WTC11 (cell line): ENCODE measurements at regions not wholly inside any gene's neighbourhood (a gene's known extent, or its start where the extent isn't known, plus 50 kb on each side); places are given as distances from the start of the nearest gene placed in this dataset.

ENCODE experiments used
- ATAC-seq: fragments of 200-7000 bp; cut with Tn5 transposase; 2 replicates; pipeline ENCODE4 v1.10.0; 2021; ENCODE audit warnings: mild to moderate bottlenecking, moderate library complexity
- CTCF ChIA-PET: fragments of 300-600 bp; sonication (Branson Sonifier 250); formaldehyde crosslinking; loops from one replicate; lab custom pipeline; 2021; ENCODE audit warnings: antibody characterized with exemption; lab: Charles Lee
- POLR2A ChIA-PET: fragments of 350-600 bp; sonication (Branson Sonifier 250); formaldehyde crosslinking; loops from one replicate; lab custom pipeline; 2021; ENCODE audit warnings: antibody characterized with exemption; lab: Charles Lee
- DNase-seq: peaks from one replicate; pipeline ENCODE4 v3.0.0; 2021; ENCODE audit warnings: low spot score
- H3K27ac Mint-ChIP-seq: 2 replicates; pipeline ENCODE4 v1.8.0; 2021; ENCODE audit warnings: mixed read lengths
- H3K27me3 Mint-ChIP-seq: 2 replicates; pipeline ENCODE4 v1.8.0; 2021; ENCODE audit warnings: low read depth, mild to moderate bottlenecking, moderate library complexity, mixed read lengths
- H3K36me3 Mint-ChIP-seq: 2 replicates; pipeline ENCODE4 v1.8.0; 2021; ENCODE audit warnings: mixed read lengths
- H3K4me1 Mint-ChIP-seq: 2 replicates; pipeline ENCODE4 v1.8.0; 2022; ENCODE audit warnings: mixed read lengths
- H3K4me3 Mint-ChIP-seq: 2 replicates; pipeline ENCODE4 v1.8.0; 2021; ENCODE audit warnings: mild to moderate bottlenecking, moderate library complexity, mixed read lengths
- H3K9me3 Mint-ChIP-seq: 2 replicates; pipeline ENCODE4 v1.8.0; 2021; ENCODE audit warnings: mixed read lengths
- CREM ChIP-seq: sonication (generic); formaldehyde crosslinking; IDR thresholded peaks from 2 replicates; pipeline ENCODE4 v1.8.1; 2022; ENCODE audit warnings: mild to moderate bottlenecking, missing genetic modification reagents, moderate library complexity
- FOXJ3 ChIP-seq: sonication (generic); formaldehyde crosslinking; IDR thresholded peaks from 2 replicates; pipeline ENCODE4 v1.9.0; 2021; ENCODE audit warnings: missing genetic modification reagents, mild to moderate bottlenecking, borderline replicate concordance
- FOXK1 ChIP-seq: sonication (generic); formaldehyde crosslinking; IDR thresholded peaks from 2 replicates; pipeline ENCODE4 v1.8.0; 2022; ENCODE audit warnings: mild to moderate bottlenecking, moderate library complexity, missing genetic modification reagents
- GTF2I ChIP-seq: fragments of 250-450 bp; sonication (Bioruptor Pico); conservative IDR thresholded peaks from 2 replicates; pipeline ENCODE4 v1.4.0; 2021; ENCODE audit warnings: mild to moderate bottlenecking
- KAT7 ChIP-seq: sonication (generic); formaldehyde crosslinking; IDR thresholded peaks from 2 replicates; pipeline ENCODE4 v1.8.1; 2023; ENCODE audit warnings: missing genetic modification reagents, mild to moderate bottlenecking, borderline replicate concordance
- PRRX2 ChIP-seq: fragments of 250-450 bp; sonication (Bioruptor Pico); IDR thresholded peaks from 2 replicates; pipeline ENCODE4 v1.8.0; 2021; ENCODE audit warnings: mild to moderate bottlenecking
- TEAD1 ChIP-seq: sonication (generic); formaldehyde crosslinking; IDR thresholded peaks from 2 replicates; pipeline ENCODE4 v1.8.0; 2022; ENCODE audit warnings: mild to moderate bottlenecking, missing genetic modification reagents
- ZNF671 ChIP-seq: fragments of 250-450 bp; sonication (Bioruptor Pico); IDR thresholded peaks from 2 replicates; pipeline ENCODE4 v1.8.0; 2021; ENCODE audit warnings: mild to moderate bottlenecking
- TF ChIP-seq, protein P1 (sequence below): sonication (generic); formaldehyde crosslinking; IDR thresholded peaks from 2 replicates; pipeline ENCODE4 v1.8.0; 2023; ENCODE audit warnings: mild to moderate bottlenecking, missing genetic modification reagents
- TF ChIP-seq, protein P2 (sequence below): sonication (generic); formaldehyde crosslinking; IDR thresholded peaks from 2 replicates; pipeline ENCODE4 v1.8.1; 2022; ENCODE audit warnings: missing genetic modification reagents, borderline replicate concordance
- TF ChIP-seq, protein P3 (sequence below): fragments of 250-450 bp; sonication (Bioruptor Pico); IDR thresholded peaks from 2 replicates; pipeline ENCODE4 v1.8.0; 2021; ENCODE audit warnings: mild to moderate bottlenecking
- TF ChIP-seq, protein P4 (sequence below): sonication (generic); formaldehyde crosslinking; IDR thresholded peaks from 2 replicates; pipeline ENCODE4 v1.8.0; 2023; ENCODE audit warnings: missing genetic modification reagents, mild to moderate bottlenecking, borderline replicate concordance
- TF ChIP-seq, protein P5 (sequence below): sonication (generic); formaldehyde crosslinking; IDR thresholded peaks from 2 replicates; pipeline ENCODE4 v1.8.1; 2023; ENCODE audit warnings: mild to moderate bottlenecking, missing genetic modification reagents, moderate library complexity
- TF ChIP-seq, protein P6 (sequence below): sonication (generic); formaldehyde crosslinking; IDR thresholded peaks from 2 replicates; pipeline ENCODE4 v1.8.0; 2022; ENCODE audit warnings: mild to moderate bottlenecking, missing genetic modification reagents
- TF ChIP-seq, protein P7 (sequence below): fragments of 200-600 bp; IDR thresholded peaks from 2 replicates; pipeline ENCODE4 v1.8.0; 2022; ENCODE audit warnings: antibody characterized with exemption

DNA sequence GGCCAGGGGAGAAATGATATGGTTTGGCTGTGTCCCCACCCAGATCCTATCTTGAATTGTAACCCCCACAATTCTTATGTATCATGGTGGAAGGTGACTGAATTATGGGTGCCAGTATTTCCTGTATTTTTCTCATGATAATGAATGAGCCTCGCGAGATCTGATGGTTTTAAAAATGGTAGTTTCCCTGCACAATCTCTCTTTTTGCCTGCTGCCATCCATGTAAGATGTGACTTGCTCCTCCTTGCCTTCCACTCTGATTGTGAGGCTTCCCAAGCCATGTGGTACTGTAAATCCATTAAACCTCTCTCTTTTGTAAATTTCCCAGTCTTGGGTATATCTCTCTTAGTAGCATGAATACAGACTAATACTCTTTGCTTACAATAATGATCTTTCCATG lies 1453.9 kb upstream of the B3GALT2 start:
- TF ChIP-seq FOXK1 (CRISPR knock-in tag) (no peak), PRRX2 (CRISPR knock-in tag) (no peak), TEAD1 (CRISPR knock-in tag) (no peak), FOXJ3 (no peak), CREM (CRISPR knock-in tag) (no peak), GTF2I (CRISPR knock-in tag) (no peak), ZNF671 (CRISPR knock-in tag) (no peak), KAT7 (CRISPR knock-in tag) (no peak)
- TF ChIP-seq, protein P1, sequence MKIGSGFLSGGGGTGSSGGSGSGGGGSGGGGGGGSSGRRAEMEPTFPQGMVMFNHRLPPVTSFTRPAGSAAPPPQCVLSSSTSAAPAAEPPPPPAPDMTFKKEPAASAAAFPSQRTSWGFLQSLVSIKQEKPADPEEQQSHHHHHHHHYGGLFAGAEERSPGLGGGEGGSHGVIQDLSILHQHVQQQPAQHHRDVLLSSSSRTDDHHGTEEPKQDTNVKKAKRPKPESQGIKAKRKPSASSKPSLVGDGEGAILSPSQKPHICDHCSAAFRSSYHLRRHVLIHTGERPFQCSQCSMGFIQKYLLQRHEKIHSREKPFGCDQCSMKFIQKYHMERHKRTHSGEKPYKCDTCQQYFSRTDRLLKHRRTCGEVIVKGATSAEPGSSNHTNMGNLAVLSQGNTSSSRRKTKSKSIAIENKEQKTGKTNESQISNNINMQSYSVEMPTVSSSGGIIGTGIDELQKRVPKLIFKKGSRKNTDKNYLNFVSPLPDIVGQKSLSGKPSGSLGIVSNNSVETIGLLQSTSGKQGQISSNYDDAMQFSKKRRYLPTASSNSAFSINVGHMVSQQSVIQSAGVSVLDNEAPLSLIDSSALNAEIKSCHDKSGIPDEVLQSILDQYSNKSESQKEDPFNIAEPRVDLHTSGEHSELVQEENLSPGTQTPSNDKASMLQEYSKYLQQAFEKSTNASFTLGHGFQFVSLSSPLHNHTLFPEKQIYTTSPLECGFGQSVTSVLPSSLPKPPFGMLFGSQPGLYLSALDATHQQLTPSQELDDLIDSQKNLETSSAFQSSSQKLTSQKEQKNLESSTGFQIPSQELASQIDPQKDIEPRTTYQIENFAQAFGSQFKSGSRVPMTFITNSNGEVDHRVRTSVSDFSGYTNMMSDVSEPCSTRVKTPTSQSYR (CRISPR knock-in tag): no peak
- TF ChIP-seq, protein P2, sequence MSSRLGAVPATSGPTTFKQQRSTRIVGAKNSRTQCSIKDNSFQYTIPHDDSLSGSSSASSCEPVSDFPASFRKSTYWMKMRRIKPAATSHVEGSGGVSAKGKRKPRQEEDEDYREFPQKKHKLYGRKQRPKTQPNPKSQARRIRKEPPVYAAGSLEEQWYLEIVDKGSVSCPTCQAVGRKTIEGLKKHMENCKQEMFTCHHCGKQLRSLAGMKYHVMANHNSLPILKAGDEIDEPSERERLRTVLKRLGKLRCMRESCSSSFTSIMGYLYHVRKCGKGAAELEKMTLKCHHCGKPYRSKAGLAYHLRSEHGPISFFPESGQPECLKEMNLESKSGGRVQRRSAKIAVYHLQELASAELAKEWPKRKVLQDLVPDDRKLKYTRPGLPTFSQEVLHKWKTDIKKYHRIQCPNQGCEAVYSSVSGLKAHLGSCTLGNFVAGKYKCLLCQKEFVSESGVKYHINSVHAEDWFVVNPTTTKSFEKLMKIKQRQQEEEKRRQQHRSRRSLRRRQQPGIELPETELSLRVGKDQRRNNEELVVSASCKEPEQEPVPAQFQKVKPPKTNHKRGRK (CRISPR knock-in tag): no peak
- TF ChIP-seq, protein P3, sequence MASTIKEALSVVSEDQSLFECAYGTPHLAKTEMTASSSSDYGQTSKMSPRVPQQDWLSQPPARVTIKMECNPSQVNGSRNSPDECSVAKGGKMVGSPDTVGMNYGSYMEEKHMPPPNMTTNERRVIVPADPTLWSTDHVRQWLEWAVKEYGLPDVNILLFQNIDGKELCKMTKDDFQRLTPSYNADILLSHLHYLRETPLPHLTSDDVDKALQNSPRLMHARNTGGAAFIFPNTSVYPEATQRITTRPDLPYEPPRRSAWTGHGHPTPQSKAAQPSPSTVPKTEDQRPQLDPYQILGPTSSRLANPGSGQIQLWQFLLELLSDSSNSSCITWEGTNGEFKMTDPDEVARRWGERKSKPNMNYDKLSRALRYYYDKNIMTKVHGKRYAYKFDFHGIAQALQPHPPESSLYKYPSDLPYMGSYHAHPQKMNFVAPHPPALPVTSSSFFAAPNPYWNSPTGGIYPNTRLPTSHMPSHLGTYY (CRISPR knock-in tag): no peak
- TF ChIP-seq, protein P4, sequence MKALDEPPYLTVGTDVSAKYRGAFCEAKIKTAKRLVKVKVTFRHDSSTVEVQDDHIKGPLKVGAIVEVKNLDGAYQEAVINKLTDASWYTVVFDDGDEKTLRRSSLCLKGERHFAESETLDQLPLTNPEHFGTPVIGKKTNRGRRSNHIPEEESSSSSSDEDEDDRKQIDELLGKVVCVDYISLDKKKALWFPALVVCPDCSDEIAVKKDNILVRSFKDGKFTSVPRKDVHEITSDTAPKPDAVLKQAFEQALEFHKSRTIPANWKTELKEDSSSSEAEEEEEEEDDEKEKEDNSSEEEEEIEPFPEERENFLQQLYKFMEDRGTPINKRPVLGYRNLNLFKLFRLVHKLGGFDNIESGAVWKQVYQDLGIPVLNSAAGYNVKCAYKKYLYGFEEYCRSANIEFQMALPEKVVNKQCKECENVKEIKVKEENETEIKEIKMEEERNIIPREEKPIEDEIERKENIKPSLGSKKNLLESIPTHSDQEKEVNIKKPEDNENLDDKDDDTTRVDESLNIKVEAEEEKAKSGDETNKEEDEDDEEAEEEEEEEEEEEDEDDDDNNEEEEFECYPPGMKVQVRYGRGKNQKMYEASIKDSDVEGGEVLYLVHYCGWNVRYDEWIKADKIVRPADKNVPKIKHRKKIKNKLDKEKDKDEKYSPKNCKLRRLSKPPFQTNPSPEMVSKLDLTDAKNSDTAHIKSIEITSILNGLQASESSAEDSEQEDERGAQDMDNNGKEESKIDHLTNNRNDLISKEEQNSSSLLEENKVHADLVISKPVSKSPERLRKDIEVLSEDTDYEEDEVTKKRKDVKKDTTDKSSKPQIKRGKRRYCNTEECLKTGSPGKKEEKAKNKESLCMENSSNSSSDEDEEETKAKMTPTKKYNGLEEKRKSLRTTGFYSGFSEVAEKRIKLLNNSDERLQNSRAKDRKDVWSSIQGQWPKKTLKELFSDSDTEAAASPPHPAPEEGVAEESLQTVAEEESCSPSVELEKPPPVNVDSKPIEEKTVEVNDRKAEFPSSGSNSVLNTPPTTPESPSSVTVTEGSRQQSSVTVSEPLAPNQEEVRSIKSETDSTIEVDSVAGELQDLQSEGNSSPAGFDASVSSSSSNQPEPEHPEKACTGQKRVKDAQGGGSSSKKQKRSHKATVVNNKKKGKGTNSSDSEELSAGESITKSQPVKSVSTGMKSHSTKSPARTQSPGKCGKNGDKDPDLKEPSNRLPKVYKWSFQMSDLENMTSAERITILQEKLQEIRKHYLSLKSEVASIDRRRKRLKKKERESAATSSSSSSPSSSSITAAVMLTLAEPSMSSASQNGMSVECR: no peak
- TF ChIP-seq, protein P5, sequence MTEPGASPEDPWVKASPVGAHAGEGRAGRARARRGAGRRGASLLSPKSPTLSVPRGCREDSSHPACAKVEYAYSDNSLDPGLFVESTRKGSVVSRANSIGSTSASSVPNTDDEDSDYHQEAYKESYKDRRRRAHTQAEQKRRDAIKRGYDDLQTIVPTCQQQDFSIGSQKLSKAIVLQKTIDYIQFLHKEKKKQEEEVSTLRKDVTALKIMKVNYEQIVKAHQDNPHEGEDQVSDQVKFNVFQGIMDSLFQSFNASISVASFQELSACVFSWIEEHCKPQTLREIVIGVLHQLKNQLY (CRISPR knock-in tag): no peak
- TF ChIP-seq, protein P6, sequence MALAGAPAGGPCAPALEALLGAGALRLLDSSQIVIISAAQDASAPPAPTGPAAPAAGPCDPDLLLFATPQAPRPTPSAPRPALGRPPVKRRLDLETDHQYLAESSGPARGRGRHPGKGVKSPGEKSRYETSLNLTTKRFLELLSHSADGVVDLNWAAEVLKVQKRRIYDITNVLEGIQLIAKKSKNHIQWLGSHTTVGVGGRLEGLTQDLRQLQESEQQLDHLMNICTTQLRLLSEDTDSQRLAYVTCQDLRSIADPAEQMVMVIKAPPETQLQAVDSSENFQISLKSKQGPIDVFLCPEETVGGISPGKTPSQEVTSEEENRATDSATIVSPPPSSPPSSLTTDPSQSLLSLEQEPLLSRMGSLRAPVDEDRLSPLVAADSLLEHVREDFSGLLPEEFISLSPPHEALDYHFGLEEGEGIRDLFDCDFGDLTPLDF: no peak
- TF ChIP-seq, protein P7, sequence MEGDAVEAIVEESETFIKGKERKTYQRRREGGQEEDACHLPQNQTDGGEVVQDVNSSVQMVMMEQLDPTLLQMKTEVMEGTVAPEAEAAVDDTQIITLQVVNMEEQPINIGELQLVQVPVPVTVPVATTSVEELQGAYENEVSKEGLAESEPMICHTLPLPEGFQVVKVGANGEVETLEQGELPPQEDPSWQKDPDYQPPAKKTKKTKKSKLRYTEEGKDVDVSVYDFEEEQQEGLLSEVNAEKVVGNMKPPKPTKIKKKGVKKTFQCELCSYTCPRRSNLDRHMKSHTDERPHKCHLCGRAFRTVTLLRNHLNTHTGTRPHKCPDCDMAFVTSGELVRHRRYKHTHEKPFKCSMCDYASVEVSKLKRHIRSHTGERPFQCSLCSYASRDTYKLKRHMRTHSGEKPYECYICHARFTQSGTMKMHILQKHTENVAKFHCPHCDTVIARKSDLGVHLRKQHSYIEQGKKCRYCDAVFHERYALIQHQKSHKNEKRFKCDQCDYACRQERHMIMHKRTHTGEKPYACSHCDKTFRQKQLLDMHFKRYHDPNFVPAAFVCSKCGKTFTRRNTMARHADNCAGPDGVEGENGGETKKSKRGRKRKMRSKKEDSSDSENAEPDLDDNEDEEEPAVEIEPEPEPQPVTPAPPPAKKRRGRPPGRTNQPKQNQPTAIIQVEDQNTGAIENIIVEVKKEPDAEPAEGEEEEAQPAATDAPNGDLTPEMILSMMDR: no peak
- H3K4me1 Mint-ChIP-seq: no peaks in the 10 kb centered on the region
- peaks cover 12% of the 10 kb centered on the region for H3K36me3 Mint-ChIP-seq
- ChIA-PET POLR2A (no interaction called here), CTCF (no interaction called here)
- H3K9me3 Mint-ChIP-seq: peaks cover 43% of the 10 kb centered on the region
- no peak overlapping the region for H3K4me3 Mint-ChIP-seq
- ATAC-seq: no peak
- H3K27ac Mint-ChIP-seq: no peak overlapping the region
- no peak for DNase-seq
- no peaks in the 10 kb centered on the region for H3K27me3 Mint-ChIP-seq
